Hepatocyte (in vitro differentiated cells): ENCODE measurements at regions not wholly inside any gene's neighbourhood (a gene's known extent, or its start where the extent isn't known, plus 50 kb on each side); places are given as distances from the start of the nearest gene placed in this dataset.

Experiments
- EZH2 ChIP-seq: fragments of 200-600 bp; sonication (generic); IDR thresholded peaks from 2 replicates; pipeline ENCODE4 v1.6.1; 2016; ENCODE audit warnings: antibody characterized with exemption, mild to moderate bottlenecking, borderline replicate concordance
- EZH2phosphoT487 ChIP-seq: fragments of 200-600 bp; sonication (generic); IDR thresholded peaks from one replicate; pipeline ENCODE4 v1.6.1; 2018; ENCODE audit warnings: antibody characterized with exemption, mild to moderate bottlenecking, low read depth, moderate library complexity; ENCODE audit not compliant: unreplicated experiment, severe bottlenecking
- TF ChIP-seq, protein P1 (sequence below): fragments of 200-600 bp; sonication (generic); IDR thresholded peaks from 2 replicates; pipeline ENCODE4 v1.5.1; 2016; ENCODE audit warnings: antibody characterized with exemption, mild to moderate bottlenecking; ENCODE audit not compliant: poor library complexity

GRCh38 chr3:189554868-189555557, 76.2 kb upstream of the TP63 start:
- TF ChIP-seq, protein P1, sequence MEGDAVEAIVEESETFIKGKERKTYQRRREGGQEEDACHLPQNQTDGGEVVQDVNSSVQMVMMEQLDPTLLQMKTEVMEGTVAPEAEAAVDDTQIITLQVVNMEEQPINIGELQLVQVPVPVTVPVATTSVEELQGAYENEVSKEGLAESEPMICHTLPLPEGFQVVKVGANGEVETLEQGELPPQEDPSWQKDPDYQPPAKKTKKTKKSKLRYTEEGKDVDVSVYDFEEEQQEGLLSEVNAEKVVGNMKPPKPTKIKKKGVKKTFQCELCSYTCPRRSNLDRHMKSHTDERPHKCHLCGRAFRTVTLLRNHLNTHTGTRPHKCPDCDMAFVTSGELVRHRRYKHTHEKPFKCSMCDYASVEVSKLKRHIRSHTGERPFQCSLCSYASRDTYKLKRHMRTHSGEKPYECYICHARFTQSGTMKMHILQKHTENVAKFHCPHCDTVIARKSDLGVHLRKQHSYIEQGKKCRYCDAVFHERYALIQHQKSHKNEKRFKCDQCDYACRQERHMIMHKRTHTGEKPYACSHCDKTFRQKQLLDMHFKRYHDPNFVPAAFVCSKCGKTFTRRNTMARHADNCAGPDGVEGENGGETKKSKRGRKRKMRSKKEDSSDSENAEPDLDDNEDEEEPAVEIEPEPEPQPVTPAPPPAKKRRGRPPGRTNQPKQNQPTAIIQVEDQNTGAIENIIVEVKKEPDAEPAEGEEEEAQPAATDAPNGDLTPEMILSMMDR: no peak
- TF ChIP-seq EZH2: no peak
- TF ChIP-seq EZH2phosphoT487: no peak
